ENCODE measurements at regions not wholly inside any gene's neighbourhood (a gene's known extent, or its start where the extent isn't known, plus 50 kb on each side); places are given as distances from the start of the nearest gene placed in this dataset.
"Not testable (repeated sequence)": the region's sequence is repeated elsewhere in the genome, so short reads cannot be mapped to it uniquely, and the experiment has no call there.

GRCh38 chr5:23800307-23800706 is 292.9 kb downstream of the PRDM9 start:
- H3K27me3 ChIP-seq (ENCODE audit: control insufficient read depth in 3 of 3, insufficient read depth in 3 of 3, low read length in 3 of 3); H3K4me3 ChIP-seq (ENCODE audit: low read length in 3 of 3); H3K36me3 ChIP-seq (ENCODE audit: control insufficient read depth in 3 of 3, insufficient read depth in 3 of 3, low read length in 3 of 3); H3K9me3 ChIP-seq (ENCODE audit: control insufficient read depth in 3 of 3, low read length in 3 of 3); H3K9ac ChIP-seq (ENCODE audit: low read depth in 1 of 3, low read length in 3 of 3); H3K4me1 ChIP-seq (ENCODE audit: control insufficient read depth in 3 of 3, insufficient read depth in 3 of 3, low read length in 3 of 3); H3K27ac ChIP-seq (ENCODE audit: low read depth, low read length): not testable (repeated sequence)

GRCh38 chr5:23820765-23821471 is 313.5 kb downstream of the PRDM9 start:
- H3K27me3 ChIP-seq (ENCODE audit: control insufficient read depth in 3 of 3, insufficient read depth in 3 of 3, low read length in 3 of 3) = no peaks in the 10 kb centered on the region
- no peak overlapping the region for H3K27ac ChIP-seq (ENCODE audit: low read depth, low read length)
- no peaks in the 10 kb centered on the region for H3K36me3 ChIP-seq (ENCODE audit: control insufficient read depth in 3 of 3, insufficient read depth in 3 of 3, low read length in 3 of 3)
- no peak overlapping the region for H3K4me3 ChIP-seq (ENCODE audit: low read length in 3 of 3)
- H3K9ac ChIP-seq (ENCODE audit: low read depth in 1 of 3, low read length in 3 of 3) = no peak overlapping the region
- H3K9me3 ChIP-seq (ENCODE audit: control insufficient read depth in 3 of 3, low read length in 3 of 3) = no peaks in the 10 kb centered on the region
- no peaks in the 10 kb centered on the region for H3K4me1 ChIP-seq (ENCODE audit: control insufficient read depth in 3 of 3, insufficient read depth in 3 of 3, low read length in 3 of 3)

GRCh38 chr5:23823521-23823920 is 316.1 kb downstream of the PRDM9 start:
- no peaks in the 10 kb centered on the region for H3K4me1 ChIP-seq (ENCODE audit: control insufficient read depth in 3 of 3, insufficient read depth in 3 of 3, low read length in 3 of 3)
- no peaks in the 10 kb centered on the region for H3K9me3 ChIP-seq (ENCODE audit: control insufficient read depth in 3 of 3, low read length in 3 of 3)
- no peak overlapping the region for H3K9ac ChIP-seq (ENCODE audit: low read depth in 1 of 3, low read length in 3 of 3)
- no peaks in the 10 kb centered on the region for H3K36me3 ChIP-seq (ENCODE audit: control insufficient read depth in 3 of 3, insufficient read depth in 3 of 3, low read length in 3 of 3)
- no peaks in the 10 kb centered on the region for H3K27me3 ChIP-seq (ENCODE audit: control insufficient read depth in 3 of 3, insufficient read depth in 3 of 3, low read length in 3 of 3)
- H3K27ac ChIP-seq (ENCODE audit: low read depth, low read length) = no peak overlapping the region
- H3K4me3 ChIP-seq (ENCODE audit: low read length in 3 of 3) = no peak overlapping the region

- Histone ChIP-seq H3K4me1 (ENCODE audit: control insufficient read depth in 3 of 3, insufficient read depth in 3 of 3, low read length in 3 of 3) (no peaks in the 10 kb centered on the region), H3K9ac (ENCODE audit: low read depth in 1 of 3, low read length in 3 of 3) (no peak overlapping the region), H3K36me3 (ENCODE audit: control insufficient read depth in 3 of 3, insufficient read depth in 3 of 3, low read length in 3 of 3) (no peaks in the 10 kb centered on the region), H3K27me3 (ENCODE audit: control insufficient read depth in 3 of 3, insufficient read depth in 3 of 3, low read length in 3 of 3) (no peaks in the 10 kb centered on the region), H3K4me3 (ENCODE audit: low read length in 3 of 3) (no peak overlapping the region), H3K9me3 (ENCODE audit: control insufficient read depth in 3 of 3, low read length in 3 of 3) (no peaks in the 10 kb centered on the region), H3K27ac (ENCODE audit: low read depth, low read length) (no peak overlapping the region)
Measured at GRCh38 chr5:23825196-23825595, 317.8 kb downstream of the PRDM9 start.

GRCh38 chr5:23840083-23840482 is 332.7 kb downstream of the PRDM9 start:
- Histone ChIP-seq H3K4me1 (ENCODE audit: control insufficient read depth in 3 of 3, insufficient read depth in 3 of 3, low read length in 3 of 3) (no peaks in the 10 kb centered on the region), H3K36me3 (ENCODE audit: control insufficient read depth in 3 of 3, insufficient read depth in 3 of 3, low read length in 3 of 3) (no peaks in the 10 kb centered on the region), H3K9me3 (ENCODE audit: control insufficient read depth in 3 of 3, low read length in 3 of 3) (no peaks in the 10 kb centered on the region), H3K27ac (ENCODE audit: low read depth, low read length) (no peak overlapping the region), H3K27me3 (ENCODE audit: control insufficient read depth in 3 of 3, insufficient read depth in 3 of 3, low read length in 3 of 3) (no peaks in the 10 kb centered on the region), H3K4me3 (ENCODE audit: low read length in 3 of 3) (no peak overlapping the region), H3K9ac (ENCODE audit: low read depth in 1 of 3, low read length in 3 of 3) (no peak overlapping the region)

- H3K4me1 ChIP-seq (ENCODE audit: control insufficient read depth in 3 of 3, insufficient read depth in 3 of 3, low read length in 3 of 3) = no peaks in the 10 kb centered on the region
- no peak overlapping the region for H3K27ac ChIP-seq (ENCODE audit: low read depth, low read length)
- peaks cover 0 to 2% (median 0%) of the 10 kb centered on the region in 3 donors for H3K9me3 ChIP-seq (ENCODE audit: control insufficient read depth in 3 of 3, low read length in 3 of 3)
- H3K27me3 ChIP-seq (ENCODE audit: control insufficient read depth in 3 of 3, insufficient read depth in 3 of 3, low read length in 3 of 3) = no peaks in the 10 kb centered on the region
- H3K36me3 ChIP-seq (ENCODE audit: control insufficient read depth in 3 of 3, insufficient read depth in 3 of 3, low read length in 3 of 3) = no peaks in the 10 kb centered on the region
- no peak overlapping the region for H3K9ac ChIP-seq (ENCODE audit: low read depth in 1 of 3, low read length in 3 of 3)
- no peak overlapping the region for H3K4me3 ChIP-seq (ENCODE audit: low read length in 3 of 3)
Measured at GRCh38 chr5:23864786-23865185, 357.4 kb downstream of the PRDM9 start.

- H3K36me3 ChIP-seq (ENCODE audit: control insufficient read depth in 3 of 3, insufficient read depth in 3 of 3, low read length in 3 of 3) = no peaks in the 10 kb centered on the region
- no peak overlapping the region for H3K27ac ChIP-seq (ENCODE audit: low read depth, low read length)
- no peak overlapping the region for H3K4me3 ChIP-seq (ENCODE audit: low read length in 3 of 3)
- no peaks in the 10 kb centered on the region for H3K9me3 ChIP-seq (ENCODE audit: control insufficient read depth in 3 of 3, low read length in 3 of 3)
- H3K9ac ChIP-seq (ENCODE audit: low read depth in 1 of 3, low read length in 3 of 3) = no peak overlapping the region
- H3K4me1 ChIP-seq (ENCODE audit: control insufficient read depth in 3 of 3, insufficient read depth in 3 of 3, low read length in 3 of 3) = no peaks in the 10 kb centered on the region
- H3K27me3 ChIP-seq (ENCODE audit: control insufficient read depth in 3 of 3, insufficient read depth in 3 of 3, low read length in 3 of 3) = no peaks in the 10 kb centered on the region
Measured at GRCh38 chr5:23877847-23878246, 370.4 kb downstream of the PRDM9 start.

- Histone ChIP-seq H3K9ac (ENCODE audit: low read depth in 1 of 3, low read length in 3 of 3) (no peak overlapping the region), H3K27ac (ENCODE audit: low read depth, low read length) (no peak overlapping the region), H3K4me1 (ENCODE audit: control insufficient read depth in 3 of 3, insufficient read depth in 3 of 3, low read length in 3 of 3) (no peaks in the 10 kb centered on the region)
Measured at GRCh38 chr5:23884405-23885031, 377.1 kb downstream of the PRDM9 start.

GRCh38 chr5:23893561-23893960 is 386.2 kb downstream of the PRDM9 start:
- no peaks in the 10 kb centered on the region for H3K36me3 ChIP-seq (ENCODE audit: control insufficient read depth in 3 of 3, insufficient read depth in 3 of 3, low read length in 3 of 3)
- no peaks in the 10 kb centered on the region for H3K9me3 ChIP-seq (ENCODE audit: control insufficient read depth in 3 of 3, low read length in 3 of 3)
- H3K27me3 ChIP-seq (ENCODE audit: control insufficient read depth in 3 of 3, insufficient read depth in 3 of 3, low read length in 3 of 3) = no peaks in the 10 kb centered on the region

More at GRCh38 chr5:23884405-23885031, 377.1 kb downstream of the PRDM9 start:
- no peak overlapping the region for H3K4me3 ChIP-seq (ENCODE audit: low read length in 3 of 3)
- no peaks in the 10 kb centered on the region for H3K36me3 ChIP-seq (ENCODE audit: control insufficient read depth in 3 of 3, insufficient read depth in 3 of 3, low read length in 3 of 3)
- H3K9me3 ChIP-seq (ENCODE audit: control insufficient read depth in 3 of 3, low read length in 3 of 3) = no peaks in the 10 kb centered on the region
- H3K27me3 ChIP-seq (ENCODE audit: control insufficient read depth in 3 of 3, insufficient read depth in 3 of 3, low read length in 3 of 3) = no peaks in the 10 kb centered on the region

GRCh38 chr5:23895614-23896013 is 388.2 kb downstream of the PRDM9 start:
- no peaks in the 10 kb centered on the region for H3K27me3 ChIP-seq (ENCODE audit: control insufficient read depth in 3 of 3, insufficient read depth in 3 of 3, low read length in 3 of 3)
- H3K4me1 ChIP-seq (ENCODE audit: control insufficient read depth in 3 of 3, insufficient read depth in 3 of 3, low read length in 3 of 3) = no peaks in the 10 kb centered on the region
- no peak overlapping the region for H3K27ac ChIP-seq (ENCODE audit: low read depth, low read length)
- no peak overlapping the region for H3K4me3 ChIP-seq (ENCODE audit: low read length in 3 of 3)
- no peak overlapping the region for H3K9ac ChIP-seq (ENCODE audit: low read depth in 1 of 3, low read length in 3 of 3)
- H3K9me3 ChIP-seq (ENCODE audit: control insufficient read depth in 3 of 3, low read length in 3 of 3) = no peaks in the 10 kb centered on the region
- H3K36me3 ChIP-seq (ENCODE audit: control insufficient read depth in 3 of 3, insufficient read depth in 3 of 3, low read length in 3 of 3) = no peaks in the 10 kb centered on the region

More at GRCh38 chr5:23893561-23893960, 386.2 kb downstream of the PRDM9 start:
- H3K27ac ChIP-seq (ENCODE audit: low read depth, low read length) = no peak overlapping the region
- H3K9ac ChIP-seq (ENCODE audit: low read depth in 1 of 3, low read length in 3 of 3) = no peak overlapping the region
- H3K4me1 ChIP-seq (ENCODE audit: control insufficient read depth in 3 of 3, insufficient read depth in 3 of 3, low read length in 3 of 3) = no peaks in the 10 kb centered on the region
- no peak overlapping the region for H3K4me3 ChIP-seq (ENCODE audit: low read length in 3 of 3)
